ENCODE measurements at regions not wholly inside any gene's neighbourhood (a gene's known extent, or its start where the extent isn't known, plus 50 kb on each side); places are given as distances from the start of the nearest gene placed in this dataset.

DNA sequence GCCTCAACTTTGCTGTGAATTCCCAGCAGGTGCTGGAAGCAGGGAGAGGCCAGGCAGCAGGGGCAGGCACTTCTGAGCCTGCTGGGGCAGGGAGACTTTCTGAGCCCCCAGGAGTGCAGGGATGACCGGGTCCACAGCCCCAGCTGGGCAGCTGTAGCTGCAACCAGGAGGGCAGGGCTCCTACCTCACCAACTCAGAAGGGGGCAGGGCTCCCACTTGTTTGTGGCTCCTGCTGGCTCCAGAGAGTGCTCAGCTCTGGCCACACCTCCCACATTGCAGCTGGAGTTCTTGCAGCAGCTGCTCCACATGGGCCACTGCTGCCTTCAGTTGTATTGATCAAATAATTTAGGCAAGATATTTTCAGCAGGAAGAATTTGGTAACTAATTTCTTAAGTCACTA lies 812.3 kb downstream of the NSUN3 start (continued):
- TF ChIP-seq ZNF512 (CRISPR knock-in tag; IDR thresholded peaks at IDR 0.05; ENCODE audit: borderline replicate concordance): no peak
- TF ChIP-seq, protein P1, sequence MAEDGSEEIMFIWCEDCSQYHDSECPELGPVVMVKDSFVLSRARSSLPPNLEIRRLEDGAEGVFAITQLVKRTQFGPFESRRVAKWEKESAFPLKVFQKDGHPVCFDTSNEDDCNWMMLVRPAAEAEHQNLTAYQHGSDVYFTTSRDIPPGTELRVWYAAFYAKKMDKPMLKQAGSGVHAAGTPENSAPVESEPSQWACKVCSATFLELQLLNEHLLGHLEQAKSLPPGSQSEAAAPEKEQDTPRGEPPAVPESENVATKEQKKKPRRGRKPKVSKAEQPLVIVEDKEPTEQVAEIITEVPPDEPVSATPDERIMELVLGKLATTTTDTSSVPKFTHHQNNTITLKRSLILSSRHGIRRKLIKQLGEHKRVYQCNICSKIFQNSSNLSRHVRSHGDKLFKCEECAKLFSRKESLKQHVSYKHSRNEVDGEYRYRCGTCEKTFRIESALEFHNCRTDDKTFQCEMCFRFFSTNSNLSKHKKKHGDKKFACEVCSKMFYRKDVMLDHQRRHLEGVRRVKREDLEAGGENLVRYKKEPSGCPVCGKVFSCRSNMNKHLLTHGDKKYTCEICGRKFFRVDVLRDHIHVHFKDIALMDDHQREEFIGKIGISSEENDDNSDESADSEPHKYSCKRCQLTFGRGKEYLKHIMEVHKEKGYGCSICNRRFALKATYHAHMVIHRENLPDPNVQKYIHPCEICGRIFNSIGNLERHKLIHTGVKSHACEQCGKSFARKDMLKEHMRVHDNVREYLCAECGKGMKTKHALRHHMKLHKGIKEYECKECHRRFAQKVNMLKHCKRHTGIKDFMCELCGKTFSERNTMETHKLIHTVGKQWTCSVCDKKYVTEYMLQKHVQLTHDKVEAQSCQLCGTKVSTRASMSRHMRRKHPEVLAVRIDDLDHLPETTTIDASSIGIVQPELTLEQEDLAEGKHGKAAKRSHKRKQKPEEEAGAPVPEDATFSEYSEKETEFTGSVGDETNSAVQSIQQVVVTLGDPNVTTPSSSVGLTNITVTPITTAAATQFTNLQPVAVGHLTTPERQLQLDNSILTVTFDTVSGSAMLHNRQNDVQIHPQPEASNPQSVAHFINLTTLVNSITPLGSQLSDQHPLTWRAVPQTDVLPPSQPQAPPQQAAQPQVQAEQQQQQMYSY (CRISPR knock-in tag; IDR thresholded peaks at IDR 0.05): no peak
- TF ChIP-seq, protein P2, sequence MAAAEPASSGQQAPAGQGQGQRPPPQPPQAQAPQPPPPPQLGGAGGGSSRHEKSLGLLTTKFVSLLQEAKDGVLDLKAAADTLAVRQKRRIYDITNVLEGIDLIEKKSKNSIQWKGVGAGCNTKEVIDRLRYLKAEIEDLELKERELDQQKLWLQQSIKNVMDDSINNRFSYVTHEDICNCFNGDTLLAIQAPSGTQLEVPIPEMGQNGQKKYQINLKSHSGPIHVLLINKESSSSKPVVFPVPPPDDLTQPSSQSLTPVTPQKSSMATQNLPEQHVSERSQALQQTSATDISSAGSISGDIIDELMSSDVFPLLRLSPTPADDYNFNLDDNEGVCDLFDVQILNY (CRISPR knock-in tag; IDR thresholded peaks at IDR 0.05): no peak

DNA sequence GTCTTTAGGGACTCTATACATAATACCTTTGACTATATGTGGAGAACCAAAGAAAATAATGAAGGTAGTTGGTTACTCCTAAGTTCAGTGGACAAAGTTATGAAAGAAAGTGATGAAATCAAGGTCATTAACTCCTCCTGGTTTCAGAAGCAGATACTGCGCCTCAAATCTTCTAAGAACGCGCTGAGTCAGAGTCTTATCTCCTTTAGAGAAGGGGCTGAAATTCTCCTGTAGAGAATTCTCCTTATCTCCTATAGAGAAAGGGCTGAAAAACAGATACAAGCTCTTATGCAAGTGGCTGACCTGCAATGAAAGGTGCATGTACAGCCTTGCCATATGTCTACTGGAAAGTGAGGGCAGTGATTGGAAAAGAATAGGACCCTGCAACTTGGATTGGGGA lies 824.2 kb downstream of the NSUN3 start:
- no peak overlapping the region for H3K4me3 Mint-ChIP-seq
- H3K27ac Mint-ChIP-seq: no peak overlapping the region
- no peaks in the 10 kb centered on the region for H3K4me1 Mint-ChIP-seq
- TF ChIP-seq, protein P3, sequence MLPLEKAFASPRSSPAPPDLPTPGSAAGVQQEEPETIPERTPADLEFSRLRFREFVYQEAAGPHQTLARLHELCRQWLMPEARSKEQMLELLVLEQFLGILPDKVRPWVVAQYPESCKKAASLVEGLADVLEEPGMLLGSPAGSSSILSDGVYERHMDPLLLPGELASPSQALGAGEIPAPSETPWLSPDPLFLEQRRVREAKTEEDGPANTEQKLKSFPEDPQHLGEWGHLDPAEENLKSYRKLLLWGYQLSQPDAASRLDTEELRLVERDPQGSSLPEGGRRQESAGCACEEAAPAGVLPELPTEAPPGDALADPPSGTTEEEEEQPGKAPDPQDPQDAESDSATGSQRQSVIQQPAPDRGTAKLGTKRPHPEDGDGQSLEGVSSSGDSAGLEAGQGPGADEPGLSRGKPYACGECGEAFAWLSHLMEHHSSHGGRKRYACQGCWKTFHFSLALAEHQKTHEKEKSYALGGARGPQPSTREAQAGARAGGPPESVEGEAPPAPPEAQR (CRISPR knock-in tag; IDR thresholded peaks at IDR 0.05): no peak
- TF ChIP-seq, protein P4, sequence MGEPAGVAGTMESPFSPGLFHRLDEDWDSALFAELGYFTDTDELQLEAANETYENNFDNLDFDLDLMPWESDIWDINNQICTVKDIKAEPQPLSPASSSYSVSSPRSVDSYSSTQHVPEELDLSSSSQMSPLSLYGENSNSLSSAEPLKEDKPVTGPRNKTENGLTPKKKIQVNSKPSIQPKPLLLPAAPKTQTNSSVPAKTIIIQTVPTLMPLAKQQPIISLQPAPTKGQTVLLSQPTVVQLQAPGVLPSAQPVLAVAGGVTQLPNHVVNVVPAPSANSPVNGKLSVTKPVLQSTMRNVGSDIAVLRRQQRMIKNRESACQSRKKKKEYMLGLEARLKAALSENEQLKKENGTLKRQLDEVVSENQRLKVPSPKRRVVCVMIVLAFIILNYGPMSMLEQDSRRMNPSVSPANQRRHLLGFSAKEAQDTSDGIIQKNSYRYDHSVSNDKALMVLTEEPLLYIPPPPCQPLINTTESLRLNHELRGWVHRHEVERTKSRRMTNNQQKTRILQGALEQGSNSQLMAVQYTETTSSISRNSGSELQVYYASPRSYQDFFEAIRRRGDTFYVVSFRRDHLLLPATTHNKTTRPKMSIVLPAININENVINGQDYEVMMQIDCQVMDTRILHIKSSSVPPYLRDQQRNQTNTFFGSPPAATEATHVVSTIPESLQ (CRISPR knock-in tag; IDR thresholded peaks at IDR 0.05): no peak
- TF ChIP-seq ZNF532 (CRISPR knock-in tag; IDR thresholded peaks at IDR 0.05; ENCODE audit: borderline replicate concordance) (no peak), TP53 (CRISPR knock-in tag; IDR thresholded peaks at IDR 0.05) (no peak), ARID4B (CRISPR knock-in tag; IDR thresholded peaks at IDR 0.05; ENCODE audit: borderline replicate concordance) (no peak), ATF3 (CRISPR knock-in tag; conservative IDR thresholded peaks at IDR 0.05) (no peak)
- TF ChIP-seq, protein P1 (CRISPR knock-in tag; IDR thresholded peaks at IDR 0.05): no peak
- TF ChIP-seq, protein P2 (CRISPR knock-in tag; IDR thresholded peaks at IDR 0.05): no peak

More for the DNA sequence above, 824.2 kb downstream of the NSUN3 start:
- CTCF ChIA-PET: no interaction called here
- DNase-seq (ENCODE audit: low spot score): no peak
- Mint-ChIP-seq H3K36me3 (no peaks in the 10 kb centered on the region), H3K9me3 (peaks cover 13% of the 10 kb centered on the region), H3K27me3 (ENCODE audit: low read depth) (no peaks in the 10 kb centered on the region)
- POLR2A ChIA-PET: no interaction called here
- no peak for ATAC-seq

All from WTC11 (cell line).